ENCODE measurements at regions not wholly inside any gene's neighbourhood (a gene's known extent, or its start where the extent isn't known, plus 50 kb on each side); places are given as distances from the start of the nearest gene placed in this dataset.

GRCh38 chr2:235283246-235283645 is 210.6 kb upstream of the AGAP1 start:
- no peak for DNase-seq (ENCODE audit: extremely low read depth, low read depth)
- no peak for TF ChIP-seq CTCF (IDR thresholded peaks at IDR 0.05; ENCODE audit: low read depth, low read length, missing control alignments)
- H3K4me3 ChIP-seq (replicated peaks; ENCODE audit: low read depth, low read length), result no peak overlapping the region

GRCh38 chr2:235286622-235287374 is 207.0 kb upstream of the AGAP1 start:
- no peak for TF ChIP-seq CTCF (IDR thresholded peaks at IDR 0.05; ENCODE audit: low read depth, low read length, missing control alignments)
- no peak overlapping the region for H3K4me3 ChIP-seq (replicated peaks; ENCODE audit: low read depth, low read length)
- DNase-seq (ENCODE audit: extremely low read depth, low read depth), result peak; percentile 30

- DNase-seq (ENCODE audit: extremely low read depth, low read depth), result no peak
- no peak for TF ChIP-seq CTCF (IDR thresholded peaks at IDR 0.05; ENCODE audit: low read depth, low read length, missing control alignments)
Measured at GRCh38 chr2:235287375-235287733, 206.5 kb upstream of the AGAP1 start.

GRCh38 chr2:235291461-235291860 is 202.4 kb upstream of the AGAP1 start:
- TF ChIP-seq CTCF (IDR thresholded peaks at IDR 0.05; ENCODE audit: low read depth, low read length, missing control alignments), result no peak

More at GRCh38 chr2:235287375-235287733, 206.5 kb upstream of the AGAP1 start:
- H3K4me3 ChIP-seq (replicated peaks; ENCODE audit: low read depth, low read length), result no peak overlapping the region

GRCh38 chr2:235293061-235293460 is 200.8 kb upstream of the AGAP1 start:
- H3K4me3 ChIP-seq (replicated peaks; ENCODE audit: low read depth, low read length), result no peak overlapping the region
- no peak for DNase-seq (ENCODE audit: extremely low read depth, low read depth)
- TF ChIP-seq CTCF (IDR thresholded peaks at IDR 0.05; ENCODE audit: low read depth, low read length, missing control alignments), result no peak

More at GRCh38 chr2:235291461-235291860, 202.4 kb upstream of the AGAP1 start:
- no peak overlapping the region for H3K4me3 ChIP-seq (replicated peaks; ENCODE audit: low read depth, low read length)
- no peak for DNase-seq (ENCODE audit: extremely low read depth, low read depth)

GRCh38 chr2:235295831-235296230 is 198.0 kb upstream of the AGAP1 start:
- H3K4me3 ChIP-seq (replicated peaks; ENCODE audit: low read depth, low read length), result no peak overlapping the region
- TF ChIP-seq CTCF (IDR thresholded peaks at IDR 0.05; ENCODE audit: low read depth, low read length, missing control alignments), result no peak
- no peak for DNase-seq (ENCODE audit: extremely low read depth, low read depth)

Measured in HFF-Myc (cell line).